ENCODE measurements at regions not wholly inside any gene's neighbourhood (a gene's known extent, or its start where the extent isn't known, plus 50 kb on each side); places are given as distances from the start of the nearest gene placed in this dataset.
A peak's percentile ranks its signal among the peaks of the same experiment; 100 is the strongest.

DNA sequence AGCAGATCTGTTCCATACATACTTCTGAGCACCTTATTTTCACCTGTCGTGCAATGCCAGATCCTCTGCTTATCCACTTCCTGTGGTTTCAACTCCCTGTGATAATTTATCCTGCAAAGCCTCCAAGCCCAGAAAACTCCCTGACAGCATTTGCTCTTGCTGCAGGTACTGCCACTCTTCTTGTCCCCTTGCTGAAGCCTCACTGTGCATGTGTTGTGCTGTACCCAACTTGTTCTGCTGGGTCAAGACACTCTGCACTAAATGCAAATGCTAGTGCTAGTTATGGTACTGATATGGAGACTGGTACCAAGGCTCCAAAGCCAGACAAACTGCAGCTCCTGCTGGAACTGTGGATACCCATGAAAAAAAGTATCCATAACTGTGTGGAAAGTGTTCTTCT, 315.4 kb upstream of the MIR17HG start:
- TF ChIP-seq CTCF (IDR thresholded peaks at IDR 0.05) (no peak), POLR2A (IDR thresholded peaks at IDR 0.05) (no peak)
- intact Hi-C loops (cut with DNase I), result no loop called here
- Histone ChIP-seq H3K9me3 (no peaks in the 10 kb centered on the region), H3K36me3 (no peaks in the 10 kb centered on the region), H3K27ac (no peak overlapping the region), H3K4me1 (no peaks in the 10 kb centered on the region), H3K27me3 (no peaks in the 10 kb centered on the region), H3K4me3 (replicated peaks in 1 of 3) (no peak overlapping the region)
- DNase-seq, result no peak
- WGBS, 2 donors, result 43 to 53% methylated on average over 1 of the region's 1 CpG

DNA sequence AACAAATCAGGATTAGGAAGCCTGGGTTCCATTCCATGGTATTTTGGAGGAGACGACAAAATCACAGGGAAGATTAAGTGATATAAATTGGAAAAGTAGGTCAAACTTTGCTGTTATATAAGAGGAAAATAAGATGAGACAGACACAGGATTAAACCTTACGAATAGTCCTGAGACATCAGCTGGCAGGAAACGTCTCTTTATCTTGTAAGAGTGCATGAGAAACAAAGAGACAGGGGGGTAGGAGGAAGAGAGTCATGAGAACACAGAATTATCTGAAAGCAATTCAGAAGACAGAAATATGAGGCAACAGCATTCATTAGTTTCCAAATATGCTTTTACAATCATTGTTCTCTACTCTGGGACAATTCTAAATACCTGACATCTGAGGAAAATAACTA, 310.6 kb upstream of the MIR17HG start:
- WGBS, 2 donors, result 76 to 80% methylated on average over 3 of the region's 3 CpGs
- no peak overlapping the region for H3K4me3 ChIP-seq (replicated peaks in 1 of 3)
- no peaks in the 10 kb centered on the region for H3K36me3 ChIP-seq
- no peaks in the 10 kb centered on the region for H3K27me3 ChIP-seq
- intact Hi-C loops (cut with DNase I), result no loop called here
- no peak for DNase-seq
- no peaks in the 10 kb centered on the region for H3K4me1 ChIP-seq
- H3K27ac ChIP-seq, result no peak overlapping the region
- TF ChIP-seq CTCF (IDR thresholded peaks at IDR 0.05) (no peak), POLR2A (IDR thresholded peaks at IDR 0.05) (no peak)
- no peaks in the 10 kb centered on the region for H3K9me3 ChIP-seq

GRCh38 chr13:91042870-91043269, 304.6 kb upstream of the MIR17HG start:
- 80 to 84% methylated on average over 1 of the region's 1 CpG for WGBS, 2 donors
- intact Hi-C loops (cut with DNase I), result no loop called here
- no peaks in the 10 kb centered on the region for H3K27me3 ChIP-seq
- no peak overlapping the region for H3K27ac ChIP-seq
- no peak overlapping the region for H3K4me3 ChIP-seq (replicated peaks in 1 of 3)
- TF ChIP-seq CTCF (IDR thresholded peaks at IDR 0.05), result no peak
- TF ChIP-seq POLR2A (IDR thresholded peaks at IDR 0.05), result no peak
- no peaks in the 10 kb centered on the region for H3K4me1 ChIP-seq
- no peaks in the 10 kb centered on the region for H3K9me3 ChIP-seq
- DNase-seq, result no peak
- H3K36me3 ChIP-seq, result no peaks in the 10 kb centered on the region

- WGBS, 2 donors, result 49 to 50% methylated on average over 5 of the region's 5 CpGs
- intact Hi-C loops (cut with DNase I), result no loop called here
- TF ChIP-seq CTCF (IDR thresholded peaks at IDR 0.05) (peak in 2 of 6 experiments; percentile 17 to 27), POLR2A (IDR thresholded peaks at IDR 0.05) (no peak)
- no peaks in the 10 kb centered on the region for H3K36me3 ChIP-seq
- H3K4me3 ChIP-seq (replicated peaks in 1 of 3), result no peak overlapping the region
- H3K9me3 ChIP-seq, result no peaks in the 10 kb centered on the region
- no peak for DNase-seq
- H3K4me1 ChIP-seq, result no peaks in the 10 kb centered on the region
- no peaks in the 10 kb centered on the region for H3K27me3 ChIP-seq
- no peak overlapping the region for H3K27ac ChIP-seq
Observed at GRCh38 chr13:91045351-91046034, 302.0 kb upstream of the MIR17HG start.

DNA sequence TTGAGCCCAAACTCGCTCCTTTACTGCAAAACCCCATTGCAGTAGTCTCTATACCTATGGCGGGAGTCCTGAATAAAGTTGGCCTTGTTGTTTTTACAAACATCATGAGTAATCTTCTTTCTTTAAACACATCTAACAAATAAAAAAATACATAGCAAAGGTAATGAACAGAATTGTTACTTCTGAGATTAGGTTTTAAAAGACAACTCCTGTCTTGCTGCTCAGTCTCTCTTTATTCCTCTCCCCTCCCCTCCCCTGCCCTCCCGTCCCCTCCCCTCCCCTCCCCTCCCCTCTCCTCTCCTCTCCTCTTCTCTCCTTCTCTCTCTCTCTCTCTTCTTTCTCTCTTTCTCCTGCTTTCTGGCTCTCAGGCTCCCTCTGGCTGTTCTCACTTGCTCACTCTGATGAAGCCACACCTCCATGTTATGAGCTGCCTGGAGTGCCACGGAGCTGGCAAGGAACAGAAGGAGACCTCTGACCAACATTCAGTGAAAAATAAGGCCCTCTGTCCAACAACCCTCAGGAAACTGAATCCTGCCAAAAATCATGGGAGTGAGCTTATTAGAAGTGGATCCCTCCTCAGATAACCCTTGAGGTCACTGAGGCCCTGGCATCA, 300.7 kb upstream of the MIR17HG start:
- TF ChIP-seq CTCF (IDR thresholded peaks at IDR 0.05) (peak in 1 of 6 experiments; percentile 32), POLR2A (IDR thresholded peaks at IDR 0.05) (no peak)
- Histone ChIP-seq H3K36me3 (no peaks in the 10 kb centered on the region), H3K27me3 (no peaks in the 10 kb centered on the region), H3K4me1 (no peaks in the 10 kb centered on the region), H3K4me3 (replicated peaks in 1 of 3) (no peak overlapping the region), H3K27ac (no peak overlapping the region), H3K9me3 (no peaks in the 10 kb centered on the region)
- peak; percentile 36 to 56 for DNase-seq
- WGBS, 2 donors, result 43 to 49% methylated on average over 4 of the region's 4 CpGs
- intact Hi-C loops (cut with DNase I), result no loop called here

All from thyroid gland (tissue), 4 donors.